GM21526 (cell line): ENCODE measurements at regions not wholly inside any gene's neighbourhood (a gene's known extent, or its start where the extent isn't known, plus 50 kb on each side); places are given as distances from the start of the nearest gene placed in this dataset.
"Not testable (repeated sequence)": the region's sequence is repeated elsewhere in the genome, so short reads cannot be mapped to it uniquely, and the experiment has no call there.

ENCODE experiments used
- ATAC-seq: cut with Tn5 transposase; IDR thresholded peaks from one replicate; pipeline ENCODE4 v1.9.1; 2021; ENCODE audit warnings: moderate library complexity; ENCODE audit not compliant: unreplicated experiment, low FRiP score

DNA sequence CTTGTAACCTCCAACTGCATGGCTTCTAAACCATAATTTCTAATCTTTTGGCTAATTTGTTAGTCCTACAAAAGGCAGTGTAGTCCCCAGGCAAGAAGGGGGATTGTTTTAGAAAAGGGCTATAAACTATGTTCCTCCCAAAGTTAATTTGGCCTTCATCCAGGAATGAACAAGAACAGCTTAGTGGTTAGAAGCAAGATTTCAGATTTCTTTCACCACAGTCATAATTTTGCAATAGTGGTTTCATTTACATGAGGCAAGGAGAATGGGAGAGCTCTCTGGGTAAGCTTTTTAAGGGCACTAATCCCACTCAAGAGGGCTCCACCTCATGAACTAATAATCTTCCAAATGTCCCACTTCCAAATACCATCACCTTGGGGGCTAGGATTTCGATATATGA, 1353.9 kb downstream of the NCAM2 start:
- ATAC-seq: no peak

DNA sequence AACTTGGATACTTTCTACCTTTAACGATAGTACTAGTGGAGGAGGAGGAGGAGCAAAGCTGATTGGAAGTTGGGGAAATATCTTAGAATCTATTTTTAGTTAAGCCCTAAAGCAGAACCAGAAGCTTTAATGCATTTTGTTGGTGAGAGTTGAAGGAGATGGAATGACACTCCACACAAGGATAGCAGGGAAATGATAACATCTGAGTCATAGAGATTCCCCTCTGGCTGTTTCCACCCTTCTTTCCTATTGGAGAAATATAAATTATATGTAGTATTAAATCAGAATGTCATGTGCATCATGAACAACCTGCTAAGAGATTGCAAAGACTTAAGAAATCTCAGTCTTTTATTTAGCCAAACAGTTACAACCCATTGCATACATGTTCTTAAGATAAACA, 1357.7 kb downstream of the NCAM2 start:
- no peak for ATAC-seq

DNA sequence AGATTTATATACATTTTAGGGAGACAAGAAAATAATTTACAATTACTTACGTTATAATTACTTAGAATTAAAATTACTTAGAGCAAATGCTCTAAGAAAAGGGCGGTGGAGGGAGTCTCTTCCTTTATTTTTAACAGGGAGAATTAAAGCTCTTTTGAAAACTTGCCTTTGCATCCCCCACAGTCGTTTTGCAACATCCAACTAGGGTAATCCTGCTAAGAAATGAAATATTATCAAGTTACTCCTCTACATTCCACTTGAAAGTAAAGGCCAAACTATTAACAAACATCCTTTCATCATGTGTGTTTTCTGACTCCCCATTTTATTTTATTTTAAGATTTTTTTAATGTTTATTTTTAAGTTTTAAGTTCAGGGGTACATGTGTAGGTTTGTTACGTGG, 1358.5 kb downstream of the NCAM2 start:
- no peak for ATAC-seq

DNA sequence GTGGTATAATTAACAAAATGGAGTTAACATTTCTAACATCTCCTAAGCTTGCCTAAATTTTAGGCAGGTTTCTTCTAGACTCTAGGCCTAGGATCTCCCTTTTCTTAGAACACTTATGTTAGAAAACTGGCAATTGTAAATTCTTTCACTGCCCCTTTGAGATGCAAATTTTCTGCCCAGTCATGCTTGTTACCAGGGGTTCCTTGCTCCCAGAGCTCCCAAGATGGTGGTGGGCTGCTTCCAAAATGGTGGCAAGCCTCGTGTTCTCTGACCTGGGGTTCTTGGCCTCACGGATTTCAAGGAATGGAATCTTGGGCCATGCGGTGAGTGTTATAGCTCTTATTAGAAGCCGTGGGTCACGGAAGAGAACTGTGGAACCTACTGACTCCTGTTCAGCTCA, 1361.4 kb downstream of the NCAM2 start:
- ATAC-seq: not testable (repeated sequence)

DNA sequence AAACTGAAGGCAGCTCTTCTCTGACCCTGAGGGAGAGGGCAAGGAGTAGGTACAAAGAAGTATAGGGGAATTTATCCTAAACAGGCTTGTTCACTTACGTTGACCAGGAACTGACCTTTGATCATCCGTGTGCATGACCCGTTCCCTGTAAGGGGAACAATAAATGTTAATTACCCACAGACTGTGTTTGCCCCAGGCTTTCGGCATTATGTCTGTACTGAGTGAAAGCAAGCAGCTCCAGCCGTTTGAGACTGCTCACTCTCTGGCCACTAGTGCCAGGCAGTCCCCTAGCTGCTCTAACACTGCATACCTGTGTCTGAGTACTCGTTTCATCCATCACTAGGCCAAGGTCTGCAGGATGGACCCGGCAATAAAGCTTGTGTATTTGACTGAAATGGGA, 1365.3 kb downstream of the NCAM2 start:
- ATAC-seq: no peak

DNA sequence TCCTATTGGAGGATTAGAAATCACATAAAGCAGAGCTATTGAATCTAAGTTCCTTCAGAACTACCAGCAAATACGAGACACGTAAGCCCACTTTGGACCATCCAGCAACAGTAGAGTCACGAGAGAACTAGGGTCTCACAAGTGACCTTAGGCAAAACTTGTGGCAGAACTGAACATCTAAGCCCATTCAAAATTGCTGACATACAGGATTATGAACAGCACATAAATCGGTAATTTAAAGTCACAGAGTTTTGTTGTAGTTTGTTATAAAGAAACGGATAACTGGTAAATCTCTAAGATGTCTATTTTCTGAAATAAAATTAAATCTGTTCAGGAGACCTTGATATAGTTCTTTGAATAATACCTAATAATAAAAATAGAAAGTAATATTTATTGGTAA, 1366.0 kb downstream of the NCAM2 start:
- no peak for ATAC-seq

DNA sequence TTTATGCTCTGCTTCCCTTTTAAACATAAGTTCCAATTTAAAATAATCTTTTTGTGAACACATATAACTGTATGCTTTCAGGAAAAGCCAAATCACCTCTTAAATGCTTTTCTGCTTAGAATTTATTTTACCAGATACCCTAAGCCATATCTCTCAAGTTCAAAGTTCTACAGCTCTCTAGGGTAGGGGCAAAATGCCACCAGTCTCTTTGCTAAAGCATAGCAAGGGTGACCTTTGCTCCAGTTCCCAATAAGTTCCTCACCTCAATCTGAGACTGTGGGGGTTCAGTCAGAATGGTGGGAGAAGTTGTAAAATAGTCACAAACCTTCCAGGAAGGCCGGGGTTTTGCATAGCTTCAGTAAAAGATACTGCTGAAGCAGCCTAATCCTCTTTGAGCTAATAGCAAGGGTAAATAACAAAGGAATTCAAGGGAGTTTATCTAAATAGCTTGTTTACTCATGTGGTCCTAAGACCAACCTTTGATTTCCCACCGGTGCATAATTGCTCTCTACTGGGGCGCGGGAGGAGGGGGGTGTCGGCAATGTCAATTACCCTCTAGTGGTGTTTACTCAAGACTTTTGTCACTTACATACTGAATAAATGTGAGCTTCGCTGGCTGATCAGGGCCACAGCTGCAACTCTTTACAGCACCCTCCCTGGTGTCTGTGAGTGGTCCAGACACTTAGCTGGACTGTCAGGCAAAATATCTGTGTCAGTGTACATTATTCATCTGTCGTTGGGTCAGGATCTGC, 1376.2 kb downstream of the NCAM2 start:
- no peak for ATAC-seq

DNA sequence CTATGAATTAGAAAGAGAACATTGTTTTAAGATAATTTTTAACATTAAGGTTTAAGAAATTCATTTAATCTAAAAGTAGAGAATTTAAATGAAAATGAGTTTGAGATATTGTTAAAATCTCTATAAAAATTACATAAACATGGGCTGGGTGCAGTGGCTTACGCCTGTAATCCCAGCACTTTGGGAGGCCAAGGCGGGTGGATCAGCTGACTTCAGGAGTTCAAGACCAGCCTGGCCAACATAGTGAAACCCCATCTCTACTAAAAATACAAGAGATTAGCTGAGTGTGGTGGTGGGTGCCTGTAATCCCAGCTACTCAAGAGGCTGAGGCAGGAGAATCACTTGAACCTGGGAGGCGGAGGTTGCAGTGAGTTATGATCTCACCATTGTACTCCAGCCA, 1379.6 kb downstream of the NCAM2 start:
- ATAC-seq: not testable (repeated sequence)

DNA sequence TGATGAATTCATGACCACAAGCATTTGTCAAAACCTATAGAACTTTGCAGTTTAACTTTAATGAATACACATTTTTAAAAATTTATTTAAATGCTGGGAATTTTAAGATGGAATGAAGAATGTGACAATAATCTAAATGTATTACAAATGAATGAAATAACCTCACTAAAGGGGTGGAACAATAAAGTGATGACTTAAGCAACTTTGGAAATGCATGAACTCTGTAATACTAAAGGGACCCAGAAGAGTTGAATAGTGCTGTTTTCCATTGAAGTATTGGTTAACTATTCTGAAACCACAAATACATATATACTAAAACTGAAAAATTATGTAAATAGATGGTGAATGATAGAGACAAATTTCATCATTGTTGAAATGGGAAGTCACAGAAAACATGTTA, 1395.1 kb downstream of the NCAM2 start:
- ATAC-seq: no peak

DNA sequence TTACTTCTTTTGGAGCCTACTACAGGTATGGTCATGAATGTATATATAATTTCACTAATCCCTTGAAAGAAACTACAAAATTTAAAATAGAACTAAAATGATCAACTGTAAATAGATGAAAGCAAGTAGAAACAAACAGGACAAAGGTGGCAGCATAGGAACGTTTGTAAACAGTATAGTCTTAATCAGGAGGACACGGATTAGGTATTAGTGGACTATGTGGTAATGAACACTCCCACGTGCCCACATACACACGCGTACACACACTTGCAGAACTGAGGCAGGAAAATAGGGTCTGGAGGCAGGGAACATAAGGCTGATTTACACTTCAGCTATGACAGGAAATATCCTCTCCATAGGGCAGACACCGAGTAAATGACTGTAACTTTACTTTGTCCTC, 1397.8 kb downstream of the NCAM2 start:
- ATAC-seq: no peak

DNA sequence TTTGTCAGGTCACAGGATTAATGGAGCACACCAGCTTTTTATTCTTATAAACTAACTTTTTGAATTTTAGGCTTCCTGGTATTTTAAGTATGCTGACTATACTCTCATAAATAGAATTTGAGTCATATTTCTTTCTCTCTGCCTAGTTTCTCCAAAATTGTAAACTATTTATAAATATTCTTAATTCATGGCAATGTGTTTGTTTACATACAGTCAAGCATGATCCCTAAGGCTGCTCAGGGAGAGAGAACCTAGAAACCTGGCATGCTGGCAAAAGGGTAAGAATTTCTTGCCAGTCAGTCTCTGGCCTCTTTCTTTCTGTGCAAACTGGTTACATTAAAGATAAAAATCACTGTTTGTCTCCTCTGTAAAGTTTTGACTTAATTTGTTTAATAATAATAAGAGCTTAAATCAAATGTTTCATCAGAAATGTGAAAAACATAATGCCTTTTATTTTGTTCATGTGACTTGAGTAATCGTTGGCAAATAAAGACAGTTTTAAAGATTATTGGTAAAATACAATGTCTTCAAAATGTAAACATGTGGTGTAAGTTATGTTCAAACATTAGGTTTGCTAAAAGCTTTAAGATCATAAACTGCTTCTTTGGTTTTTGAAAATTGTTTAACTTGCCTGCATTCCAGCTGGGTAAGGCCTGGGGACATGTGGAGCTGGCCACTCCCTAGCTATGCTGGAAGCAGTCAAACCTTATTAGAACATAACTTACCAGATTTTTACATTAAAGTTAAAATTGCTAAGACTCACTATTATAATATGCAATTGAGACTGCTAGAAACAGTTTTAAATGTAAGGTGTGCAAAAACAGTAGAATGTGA, 1401.7 kb downstream of the NCAM2 start:
- ATAC-seq: no peak

DNA sequence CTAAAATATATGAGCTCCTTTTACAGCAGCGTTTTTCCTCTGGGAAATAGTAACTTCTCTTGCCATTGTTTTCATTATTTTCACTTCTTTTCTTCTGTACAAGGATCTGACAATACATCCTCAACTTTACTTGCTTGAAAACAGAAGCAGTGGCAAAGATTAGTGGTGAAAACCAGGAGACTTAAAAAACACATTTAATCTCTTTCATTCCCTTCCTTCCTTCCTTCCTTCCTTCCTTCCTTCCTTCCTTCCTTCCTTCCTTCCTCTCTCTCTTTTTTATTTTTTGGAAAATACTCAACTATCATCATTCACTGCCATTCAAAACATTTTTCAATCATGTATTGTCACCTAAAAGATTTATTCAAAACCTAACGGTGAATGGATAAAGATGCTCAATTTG, 1411.4 kb downstream of the NCAM2 start:
- ATAC-seq: no peak

DNA sequence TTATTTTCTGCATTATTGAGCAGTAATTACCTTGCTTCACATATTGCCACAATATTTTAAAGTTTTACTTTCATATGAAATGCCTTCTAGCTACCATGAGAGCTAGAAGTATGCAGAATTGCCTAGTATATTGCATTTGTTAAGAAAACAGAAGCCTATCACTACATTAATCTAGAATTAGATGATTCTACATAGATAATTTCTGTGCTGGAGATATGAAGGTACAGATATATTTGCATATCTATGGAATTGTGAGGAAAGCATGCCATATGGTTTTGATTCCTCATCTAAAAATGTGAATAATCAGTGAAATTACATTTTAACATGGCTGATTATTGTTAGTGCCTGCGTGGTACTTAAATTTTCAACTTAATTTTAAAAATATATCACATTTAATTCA, 1418.3 kb downstream of the NCAM2 start:
- no peak for ATAC-seq

DNA sequence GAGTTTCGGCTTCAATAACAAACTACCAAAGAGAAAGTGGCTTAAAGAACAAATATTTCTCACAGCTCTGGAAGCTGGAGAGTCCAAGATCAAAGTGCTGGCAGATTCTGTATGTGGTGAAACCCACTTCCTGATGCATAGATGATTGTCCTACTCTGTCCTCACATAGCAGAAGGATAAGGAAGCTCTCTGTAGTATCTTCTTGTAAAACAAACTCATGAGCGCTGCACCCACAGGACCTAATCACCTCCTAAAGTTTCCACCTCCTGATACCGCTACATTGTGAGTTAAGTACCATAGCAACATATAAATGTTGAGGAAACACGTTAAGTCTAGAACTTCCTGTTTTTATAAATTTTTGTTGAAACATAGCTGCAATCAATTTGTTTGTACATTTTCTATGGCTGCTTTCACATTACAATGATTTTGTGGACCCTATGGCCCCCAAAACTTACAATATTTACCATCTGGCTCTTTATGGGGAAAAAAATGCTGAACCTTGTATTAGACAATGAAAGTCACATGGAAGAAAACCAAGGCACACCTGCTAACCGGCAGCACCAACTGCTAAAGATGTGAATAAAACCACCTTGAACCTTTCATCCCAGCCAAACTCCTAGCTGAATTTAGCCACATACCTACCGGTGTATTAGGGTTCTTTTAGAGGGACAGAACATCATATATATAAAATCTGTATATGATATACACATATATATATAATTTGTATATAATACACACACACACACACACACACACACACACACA, 1423.4 kb downstream of the NCAM2 start:
- no peak for ATAC-seq

DNA sequence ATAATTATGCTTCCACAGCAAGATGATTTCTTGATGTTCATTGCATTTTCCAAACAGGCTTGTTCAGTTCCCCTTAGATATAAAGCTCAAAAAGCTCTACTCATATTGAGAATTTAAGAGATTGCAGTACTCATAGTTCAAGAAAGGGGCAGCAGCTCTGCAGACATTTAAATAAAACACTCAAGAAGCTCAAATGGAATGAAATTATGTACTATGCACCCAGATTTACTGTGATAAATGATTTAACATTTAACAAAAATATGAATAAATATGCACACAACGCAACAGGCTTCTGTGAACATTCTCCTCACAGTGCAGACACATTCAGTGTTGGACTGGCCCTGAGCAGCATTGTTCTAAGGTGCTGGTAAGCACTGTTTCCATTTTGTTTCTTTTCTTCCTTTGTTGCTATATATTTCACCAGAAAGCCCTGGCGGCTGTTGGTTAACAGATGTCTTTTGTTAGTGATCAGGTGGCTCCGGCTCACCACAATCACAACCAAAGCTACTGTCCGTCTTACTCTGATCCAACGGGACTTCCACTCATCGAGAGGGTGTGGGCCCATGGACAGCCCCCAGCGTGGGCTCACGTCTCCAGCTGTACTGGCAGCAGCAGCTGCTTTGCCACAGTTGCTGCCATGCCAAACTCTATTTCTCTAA, 1440.3 kb downstream of the NCAM2 start:
- ATAC-seq: no peak

DNA sequence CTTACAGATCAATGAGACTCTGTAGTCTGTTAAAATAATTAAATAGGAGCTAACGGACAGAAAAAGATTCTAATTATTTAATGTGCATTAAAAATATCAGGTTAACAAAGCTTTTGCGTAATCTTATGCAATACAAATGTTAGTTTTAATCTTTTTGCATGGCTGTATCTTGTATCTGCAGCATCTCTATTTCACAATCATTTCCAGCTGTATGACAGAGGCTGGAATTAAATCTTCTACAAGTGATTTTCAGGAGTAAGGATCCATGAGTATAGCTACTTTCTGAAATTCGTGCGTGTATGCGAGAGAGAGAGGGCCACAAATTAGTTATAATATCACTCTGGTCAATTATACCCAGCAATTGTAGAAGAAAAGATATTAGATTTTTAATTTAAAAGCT, 1446.8 kb downstream of the NCAM2 start:
- ATAC-seq: no peak

DNA sequence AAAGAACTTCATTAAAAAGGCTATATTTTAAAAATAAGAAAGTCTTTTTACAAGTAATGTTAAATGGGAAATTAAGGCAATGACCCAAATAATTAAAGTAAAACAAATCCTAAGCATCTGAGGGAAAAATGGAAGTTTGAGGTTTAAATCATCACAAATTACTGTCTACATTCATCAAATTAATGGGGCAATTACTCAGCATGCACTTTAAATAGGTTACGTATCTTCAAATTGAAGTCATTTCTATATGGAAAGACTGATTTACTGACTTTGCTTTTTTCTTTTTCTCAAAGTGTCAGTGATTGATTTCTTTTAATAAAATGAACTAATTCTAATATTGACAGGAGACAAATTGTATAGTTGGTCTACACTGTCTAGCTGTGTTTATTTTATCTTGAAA, 1452.3 kb downstream of the NCAM2 start:
- ATAC-seq: no peak

DNA sequence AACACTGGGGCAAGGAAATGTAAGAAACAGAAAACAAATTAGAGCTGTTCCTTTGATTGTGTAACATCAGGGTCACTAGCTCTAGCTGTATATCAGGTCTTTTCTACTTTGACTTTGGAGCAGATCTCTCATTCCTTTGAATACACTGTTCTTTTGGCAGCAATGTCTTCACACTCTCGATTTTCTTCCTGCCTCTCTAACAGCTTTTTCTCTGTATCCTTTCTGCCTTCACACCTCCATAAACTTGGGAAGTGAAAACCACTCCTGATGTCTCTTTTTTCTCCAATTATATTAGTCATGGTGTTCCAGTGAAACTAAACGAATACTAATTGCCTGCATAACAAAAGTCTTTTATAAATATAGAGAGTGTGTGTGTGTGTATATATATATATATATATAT, 1458.0 kb downstream of the NCAM2 start:
- ATAC-seq: no peak

DNA sequence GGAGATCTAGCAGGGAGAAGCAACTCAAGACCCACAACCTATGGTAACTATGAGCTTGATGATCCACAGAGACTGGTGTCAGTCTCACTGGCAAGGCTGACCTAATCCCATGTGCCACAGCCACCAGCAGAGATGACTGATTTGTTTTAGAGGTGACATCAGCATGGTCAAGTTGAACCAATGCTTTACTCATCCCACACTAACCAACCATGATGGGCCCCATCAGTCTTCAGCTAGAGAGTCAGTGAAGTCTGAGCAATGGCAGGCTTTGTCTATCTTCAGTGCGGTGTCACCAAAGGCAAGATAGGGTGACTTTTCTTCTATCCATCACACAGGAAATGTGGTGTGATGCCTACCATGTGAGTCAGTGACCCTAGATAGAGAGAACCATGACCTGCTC, 1470.7 kb downstream of the NCAM2 start:
- ATAC-seq: no peak

DNA sequence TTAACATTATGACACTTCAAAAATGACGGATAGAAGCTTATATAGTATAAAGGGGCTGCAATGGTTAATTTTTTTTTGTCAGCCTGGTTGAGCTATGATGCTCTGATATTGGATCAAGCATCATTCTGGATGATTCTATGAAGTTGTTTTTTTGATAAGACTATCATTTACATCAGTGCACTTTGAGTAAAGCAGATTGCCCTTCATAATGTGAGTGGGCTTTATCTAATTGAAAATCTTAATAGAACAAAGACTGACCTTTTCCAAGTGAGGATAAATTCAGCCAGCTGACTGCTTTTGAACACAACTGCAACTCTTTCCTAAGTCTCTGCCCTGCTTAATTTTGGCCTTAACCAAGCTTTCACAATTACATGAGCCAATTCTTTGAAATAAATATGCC, 1476.2 kb downstream of the NCAM2 start:
- ATAC-seq: no peak

DNA sequence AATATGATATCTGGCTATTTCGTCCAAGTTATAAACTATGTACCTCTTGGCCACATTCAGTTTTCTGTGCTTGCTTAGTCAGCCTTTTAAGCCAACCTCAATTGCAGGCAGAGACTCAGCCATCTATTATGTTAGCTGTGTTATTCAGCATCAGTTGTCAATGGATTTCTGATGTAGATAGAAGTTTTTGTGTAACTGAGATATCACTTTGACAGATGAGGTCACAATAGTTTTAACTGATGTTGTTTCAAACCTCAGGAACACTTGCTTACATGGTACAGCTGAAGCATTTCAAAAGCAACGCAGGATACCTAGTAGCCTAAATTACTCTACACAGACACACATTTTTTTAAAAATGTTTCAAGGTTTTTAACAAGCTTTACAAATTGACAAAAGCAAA, 1478.0 kb downstream of the NCAM2 start:
- no peak for ATAC-seq
